OCI-LY7 (cell line): ENCODE measurements at regions not wholly inside any gene's neighbourhood (a gene's known extent, or its start where the extent isn't known, plus 50 kb on each side); places are given as distances from the start of the nearest gene placed in this dataset.

Source experiments
- BruUV-seq: library from RNA; stranded (reverse); fragments of 400-500 nt; replicated peaks from 2 replicates; lab custom pipeline; 2021; lab: Mats Ljungman, UMichigan
- CTCF ChIA-PET: fragments of 300-600 bp; sonication (Branson Sonifier 250); formaldehyde crosslinking; loops from one replicate; lab custom pipeline; 2022; ENCODE audit warnings: antibody characterized with exemption; ENCODE audit not compliant: unreplicated experiment; lab: Charles Lee
- POLR2A ChIA-PET: fragments of 300-600 bp; sonication (Branson Sonifier 250); formaldehyde crosslinking; loops from one replicate; lab custom pipeline; 2022; ENCODE audit warnings: antibody characterized with exemption; lab: Charles Lee
- DNase-seq: peaks from one replicate; pipeline ENCODE4 v3.0.0-alpha.2; 2015; ENCODE audit warnings: low spot score
- H2AFZ ChIP-seq: fragments of 200-600 bp; sonication (generic), shearing (Covaris generic); 2 replicates; pipeline ENCODE4 v1.6.1; 2014; ENCODE audit warnings: mild to moderate bottlenecking, antibody characterized with exemption, low read length, moderate library complexity
- H3K27ac ChIP-seq: fragments of 200-600 bp; sonication (generic); 2 replicates; pipeline ENCODE4 v1.5.1; 2014; ENCODE audit warnings: mixed run types, low read depth, mild to moderate bottlenecking, moderate library complexity, low read length, inconsistent platforms; ENCODE audit not compliant: poor library complexity, severe bottlenecking
- H3K36me3 ChIP-seq: fragments of 200-600 bp; sonication (generic); 2 replicates; pipeline ENCODE4 v1.6.1; 2014; ENCODE audit warnings: mild to moderate bottlenecking, antibody characterized with exemption, low read length, moderate library complexity, mixed read lengths; ENCODE audit not compliant: insufficient read depth
- H3K4me1 ChIP-seq: fragments of 200-600 bp; sonication (generic); 2 replicates; pipeline ENCODE4 v1.5.1; 2014; ENCODE audit warnings: mild to moderate bottlenecking, low read length; ENCODE audit not compliant: insufficient read depth, poor library complexity, severe bottlenecking
- H3K4me2 ChIP-seq: fragments of 200-600 bp; sonication (generic); 2 replicates; pipeline ENCODE4 v1.6.1; 2014; ENCODE audit warnings: mild to moderate bottlenecking, low read length
- H3K4me3 ChIP-seq: fragments of 200-600 bp; sonication (generic); 2 replicates; pipeline ENCODE4 v1.5.1; 2014; ENCODE audit warnings: mild to moderate bottlenecking, low read depth, low read length; ENCODE audit not compliant: poor library complexity, severe bottlenecking
- H3K79me2 ChIP-seq: fragments of 200-600 bp; sonication (generic); 2 replicates; pipeline ENCODE4 v1.6.1; 2016; ENCODE audit warnings: low read depth, mild to moderate bottlenecking, low read length, moderate library complexity, mixed read lengths; ENCODE audit not compliant: insufficient read depth
- H3K9me2 ChIP-seq: fragments of 200-600 bp; sonication (generic); 2 replicates; pipeline ENCODE4 v1.6.1; 2016; ENCODE audit warnings: mild to moderate bottlenecking, low read length, mixed read lengths; ENCODE audit not compliant: insufficient read depth
- H3K9me3 ChIP-seq: fragments of 200-600 bp; sonication (generic); 2 replicates; pipeline ENCODE4 v1.6.1; 2014; ENCODE audit warnings: mild to moderate bottlenecking, mixed run types, low read length, mixed read lengths
- H4K20me1 ChIP-seq: fragments of 200-600 bp; sonication (generic); 2 replicates; pipeline ENCODE4 v1.6.1; 2014; ENCODE audit warnings: mild to moderate bottlenecking, antibody characterized with exemption, low read length, moderate library complexity, mixed read lengths; ENCODE audit not compliant: insufficient read depth
- EZH2phosphoT487 ChIP-seq: fragments of 200-600 bp; sonication (generic); IDR thresholded peaks from 2 replicates; pipeline ENCODE4 v1.6.1; 2018; ENCODE audit warnings: low read depth, borderline replicate concordance, mild to moderate bottlenecking, mixed run types, antibody characterized with exemption, low read length, moderate library complexity, mixed read lengths
- intact Hi-C: fragments of 100-400 bp; cut with micrococcal nuclease; formaldehyde crosslinking; loops from one replicate; pipeline ENCODE4 v1.10.0; 2022; ENCODE audit not compliant: unreplicated experiment
- TF ChIP-seq, protein P1 (sequence below): fragments of 200-600 bp; sonication (generic); conservative IDR thresholded peaks from 2 replicates; pipeline ENCODE4 v1.5.1; 2014; ENCODE audit warnings: mild to moderate bottlenecking, antibody characterized with exemption, low read length, moderate library complexity, mixed read lengths

GRCh38 chr4:27210956-27211355 lies 350.3 kb downstream of the STIM2 start:
- no peaks in the 10 kb centered on the region for H3K79me2 ChIP-seq
- ChIA-PET CTCF (no interaction called here), POLR2A (no interaction called here)
- no peak for DNase-seq
- no peak overlapping the region for H3K27ac ChIP-seq
- H3K4me2 ChIP-seq, result no peak overlapping the region
- TF ChIP-seq, protein P1, sequence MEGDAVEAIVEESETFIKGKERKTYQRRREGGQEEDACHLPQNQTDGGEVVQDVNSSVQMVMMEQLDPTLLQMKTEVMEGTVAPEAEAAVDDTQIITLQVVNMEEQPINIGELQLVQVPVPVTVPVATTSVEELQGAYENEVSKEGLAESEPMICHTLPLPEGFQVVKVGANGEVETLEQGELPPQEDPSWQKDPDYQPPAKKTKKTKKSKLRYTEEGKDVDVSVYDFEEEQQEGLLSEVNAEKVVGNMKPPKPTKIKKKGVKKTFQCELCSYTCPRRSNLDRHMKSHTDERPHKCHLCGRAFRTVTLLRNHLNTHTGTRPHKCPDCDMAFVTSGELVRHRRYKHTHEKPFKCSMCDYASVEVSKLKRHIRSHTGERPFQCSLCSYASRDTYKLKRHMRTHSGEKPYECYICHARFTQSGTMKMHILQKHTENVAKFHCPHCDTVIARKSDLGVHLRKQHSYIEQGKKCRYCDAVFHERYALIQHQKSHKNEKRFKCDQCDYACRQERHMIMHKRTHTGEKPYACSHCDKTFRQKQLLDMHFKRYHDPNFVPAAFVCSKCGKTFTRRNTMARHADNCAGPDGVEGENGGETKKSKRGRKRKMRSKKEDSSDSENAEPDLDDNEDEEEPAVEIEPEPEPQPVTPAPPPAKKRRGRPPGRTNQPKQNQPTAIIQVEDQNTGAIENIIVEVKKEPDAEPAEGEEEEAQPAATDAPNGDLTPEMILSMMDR, result no peak
- TF ChIP-seq EZH2phosphoT487, result no peak
- BruUV-seq, result no TSS peak
- no peaks in the 10 kb centered on the region for H4K20me1 ChIP-seq
- no peak overlapping the region for H2AFZ ChIP-seq
- no peaks in the 10 kb centered on the region for H3K9me3 ChIP-seq
- no peaks in the 10 kb centered on the region for H3K4me1 ChIP-seq
- H3K36me3 ChIP-seq, result no peaks in the 10 kb centered on the region
- intact Hi-C loops, result no loop called here
- no peak overlapping the region for H3K4me3 ChIP-seq
- H3K9me2 ChIP-seq, result no peaks in the 10 kb centered on the region

GRCh38 chr4:27214010-27214409 lies 353.4 kb downstream of the STIM2 start:
- Histone ChIP-seq H3K9me2 (no peaks in the 10 kb centered on the region), H3K4me3 (no peak overlapping the region), H3K79me2 (no peaks in the 10 kb centered on the region), H2AFZ (no peak overlapping the region), H3K36me3 (no peaks in the 10 kb centered on the region), H3K27ac (no peak overlapping the region), H4K20me1 (no peaks in the 10 kb centered on the region), H3K9me3 (no peaks in the 10 kb centered on the region), H3K4me1 (no peaks in the 10 kb centered on the region), H3K4me2 (no peak overlapping the region)
- intact Hi-C loops, result no loop called here
- BruUV-seq, result no TSS peak
- no peak for DNase-seq
- TF ChIP-seq EZH2phosphoT487, result no peak
- TF ChIP-seq, protein P1, result no peak
- CTCF ChIA-PET, result no interaction called here
- POLR2A ChIA-PET, result no interaction called here

DNA sequence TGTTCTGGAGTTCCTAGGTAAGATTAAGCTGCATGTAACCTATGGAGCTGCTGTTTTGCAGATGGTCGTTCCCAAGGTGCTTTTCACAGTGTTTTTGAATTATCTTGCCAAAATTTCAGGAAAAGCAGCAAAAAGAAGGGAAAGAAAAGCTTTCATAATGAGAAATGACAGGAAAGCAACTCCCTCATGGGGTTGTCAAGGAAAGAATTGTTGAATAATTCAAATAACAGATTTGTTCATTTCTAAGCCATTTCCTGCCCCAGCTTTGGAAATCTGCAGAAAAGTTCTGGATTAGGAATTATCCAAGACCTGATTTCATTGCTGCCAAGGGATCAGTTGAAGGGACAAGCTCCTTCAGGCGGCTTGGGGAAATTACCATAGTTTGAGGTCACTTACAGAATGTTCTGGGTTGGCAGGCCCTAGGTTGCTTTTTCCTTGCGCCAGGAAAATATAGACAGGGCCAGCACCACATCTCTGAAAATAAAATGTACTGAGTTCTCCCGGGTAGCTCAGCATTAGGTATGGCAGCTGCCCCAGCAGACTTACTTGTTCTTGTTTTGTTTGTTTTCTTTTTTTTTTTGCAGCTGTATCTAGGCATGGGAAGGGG lies 354.7 kb downstream of the STIM2 start:
- Histone ChIP-seq H3K9me2 (no peaks in the 10 kb centered on the region), H3K4me2 (no peak overlapping the region), H3K4me3 (no peak overlapping the region), H3K4me1 (no peaks in the 10 kb centered on the region), H4K20me1 (no peaks in the 10 kb centered on the region), H3K27ac (no peak overlapping the region), H3K79me2 (no peaks in the 10 kb centered on the region), H3K9me3 (no peaks in the 10 kb centered on the region), H2AFZ (no peak overlapping the region), H3K36me3 (no peaks in the 10 kb centered on the region)
- TF ChIP-seq EZH2phosphoT487, result no peak
- TF ChIP-seq, protein P1, result no peak
- ChIA-PET POLR2A (no interaction called here), CTCF (no interaction called here)
- DNase-seq, result no peak
- no TSS peak for BruUV-seq
- intact Hi-C loops, result no loop called here
